Heart left ventricle (tissue), 16 donors: ENCODE measurements at regions not wholly inside any gene's neighbourhood (a gene's known extent, or its start where the extent isn't known, plus 50 kb on each side); places are given as distances from the start of the nearest gene placed in this dataset.

Experiments
- ATAC-seq, 4 donors: fragments of 200-7000 bp; cut with Tn5 transposase; one replicate each; pipeline ENCODE4 v1.9.1; 2020 to 2022; ENCODE audit warnings: moderate library complexity in 4 of 4, mild to moderate bottlenecking in 3 of 4, moderate number of reproducible peaks in 1 of 4
- DNase-seq, 5 donors: peaks; one replicate each; pipeline ENCODE4 v3.0.0-alpha.2; 2020
- H3K27ac ChIP-seq, 12 donors: fragments of 200-600 bp; sonication (generic) in 4 of 12; one replicate each; pipeline versions ENCODE4 v1.5.0 to v1.8.0; 2016 to 2022; ENCODE audit warnings: mild to moderate bottlenecking in 2 of 12
- H3K27me3 ChIP-seq, 9 donors: fragments of 200-600 bp; sonication (generic) in 2 of 9; one replicate each; pipeline versions ENCODE4 v1.5.1 to v1.8.0; 2016 to 2022; ENCODE audit warnings: mild to moderate bottlenecking in 3 of 9
- H3K36me3 ChIP-seq, 9 donors: fragments of 200-600 bp; sonication (generic) in 2 of 9; one replicate each; pipeline versions ENCODE4 v1.5.0 to v1.8.0; 2018 to 2022; ENCODE audit warnings: mild to moderate bottlenecking in 2 of 9
- H3K4me1 ChIP-seq, 12 donors: fragments of 200-600 bp; sonication (generic) in 4 of 12; one replicate each; pipeline versions ENCODE4 v1.5.0 to v1.8.0; 2016 to 2022; ENCODE audit warnings: mild to moderate bottlenecking in 3 of 12
- H3K4me3 ChIP-seq, 12 donors: fragments of 200-600 bp; sonication (generic) in 4 of 12; one replicate each; pipeline versions ENCODE4 v1.5.0 to v1.8.0; 2017 to 2022; ENCODE audit warnings: mild to moderate bottlenecking in 9 of 12, moderate library complexity in 4 of 12
- H3K9me3 ChIP-seq, 12 donors: fragments of 200-600 bp; sonication (generic) in 4 of 12; one replicate each; pipeline versions ENCODE4 v1.5.0 to v1.8.0; 2016 to 2022; ENCODE audit warnings: mild to moderate bottlenecking in 1 of 12
- POLR2A ChIP-seq, 2 donors: fragments of 450-650 bp; IDR thresholded peaks; one replicate each; pipeline ENCODE4 v1.6.1; 2017; ENCODE audit warnings: antibody characterized with exemption in 2 of 2, mild to moderate bottlenecking in 2 of 2, moderate library complexity in 2 of 2
- WGBS, 4 donors: extraction: QIAGEN DNeasy Blood & Tissue Kit in 2 of 4; methylation state at CpG; one replicate each; pipeline versions ENCODE4 v1.1.5 to v1.1.7; 2013 to 2018; 5-methylcytosine and 5-hydroxymethylcytosine counted together
- intact Hi-C, 10 donors: fragments of 100-400 bp; cut with DNase I; formaldehyde crosslinking; loops; one replicate each; pipeline versions ENCODE4 v1.11.1 to v1.14.2; 2022
- TF ChIP-seq, protein P1 (sequence below), 12 donors: fragments of 200-600 bp; sonication (generic) in 4 of 12; IDR thresholded peaks; one replicate each; pipeline versions ENCODE4 v1.5.0 to v1.8.0; 2018 to 2022; ENCODE audit warnings: antibody characterized with exemption in 12 of 12, mild to moderate bottlenecking in 5 of 12
- donor health status: ischemic (EF 13 %, LVEDD 7.1; RV severe dilation, severe dysfunction).
- donor health status: healthy with polysubstance abuse.
- donor health status: DM: no; HTN: yes; CAD: no.
- donor health status: DM: no; HTN: no; CAD: no.
- donor health status: ischemic (EF 25% LVEDD 6.9; RV normal size, moderate dysfunction).
- donor health status: ischemic (EF 25% LVEDD 5.7; RV mildly dilated, moderate dysfunction).
- donor health status: healthy.
- donor health status: DM: yes; HTN: yes; CAD: no.
- donor health status: ischemic (EF 35%, LVEDD 5.7; RV mildly dilated, moderate dysfunction).
- donor health status: nonischemic (EF 11% LVEDD 7.7; RV severe dilation, severe dysfunction).
- donor health status: DM: yes; HTN: yes; CAD: no.
- donor health status: PGD.
- donor health status: ischemic (EF 29% LVEDD 5.4; RV normal size, mild dysfunction).
- donor health status: nonischemic (EF 23%, LVEDD 6.1; RV moderate dilation, normal function).

- no peak for TF ChIP-seq POLR2A (IDR thresholded peaks at IDR 0.05)
- TF ChIP-seq, protein P1, sequence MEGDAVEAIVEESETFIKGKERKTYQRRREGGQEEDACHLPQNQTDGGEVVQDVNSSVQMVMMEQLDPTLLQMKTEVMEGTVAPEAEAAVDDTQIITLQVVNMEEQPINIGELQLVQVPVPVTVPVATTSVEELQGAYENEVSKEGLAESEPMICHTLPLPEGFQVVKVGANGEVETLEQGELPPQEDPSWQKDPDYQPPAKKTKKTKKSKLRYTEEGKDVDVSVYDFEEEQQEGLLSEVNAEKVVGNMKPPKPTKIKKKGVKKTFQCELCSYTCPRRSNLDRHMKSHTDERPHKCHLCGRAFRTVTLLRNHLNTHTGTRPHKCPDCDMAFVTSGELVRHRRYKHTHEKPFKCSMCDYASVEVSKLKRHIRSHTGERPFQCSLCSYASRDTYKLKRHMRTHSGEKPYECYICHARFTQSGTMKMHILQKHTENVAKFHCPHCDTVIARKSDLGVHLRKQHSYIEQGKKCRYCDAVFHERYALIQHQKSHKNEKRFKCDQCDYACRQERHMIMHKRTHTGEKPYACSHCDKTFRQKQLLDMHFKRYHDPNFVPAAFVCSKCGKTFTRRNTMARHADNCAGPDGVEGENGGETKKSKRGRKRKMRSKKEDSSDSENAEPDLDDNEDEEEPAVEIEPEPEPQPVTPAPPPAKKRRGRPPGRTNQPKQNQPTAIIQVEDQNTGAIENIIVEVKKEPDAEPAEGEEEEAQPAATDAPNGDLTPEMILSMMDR (IDR thresholded peaks at IDR 0.05): no peak
- H3K4me3 ChIP-seq: no peak overlapping the region
- DNase-seq (no peak), ATAC-seq (no peak)
- no peaks in the 10 kb centered on the region for H3K27me3 ChIP-seq
- H3K4me1 ChIP-seq: no peaks in the 10 kb centered on the region
- no peaks in the 10 kb centered on the region for H3K36me3 ChIP-seq
- 67 to 76% (median 72%) methylated on average over 2 of the region's 2 CpGs for WGBS, 4 donors
- intact Hi-C loops: no loop called here
- H3K9me3 ChIP-seq: peaks cover 0 to 11% (median 0%) of the 10 kb centered on the region in 12 donors
- H3K27ac ChIP-seq: no peak overlapping the region
Observed at GRCh38 chr1:96882096-96882495, 160.5 kb downstream of the PTBP2 start.

- peaks cover 0 to 20% (median 8%) of the 10 kb centered on the region in 12 donors for H3K9me3 ChIP-seq
- no peak for TF ChIP-seq POLR2A (IDR thresholded peaks at IDR 0.05)
- TF ChIP-seq, protein P1 (IDR thresholded peaks at IDR 0.05): no peak
- H3K36me3 ChIP-seq: no peaks in the 10 kb centered on the region
- 72 to 76% (median 75%) methylated on average over 4 of the region's 4 CpGs for WGBS, 4 donors
- no peaks in the 10 kb centered on the region for H3K4me1 ChIP-seq
- H3K27ac ChIP-seq: no peak overlapping the region
- no peak overlapping the region for H3K4me3 ChIP-seq
- no peaks in the 10 kb centered on the region for H3K27me3 ChIP-seq
- DNase-seq (no peak), ATAC-seq (no peak)
- intact Hi-C loops: no loop called here
Observed at GRCh38 chr1:96886474-96886873, 164.9 kb downstream of the PTBP2 start.

GRCh38 chr1:96887501-96887900 lies 165.9 kb downstream of the PTBP2 start:
- no peak for TF ChIP-seq POLR2A (IDR thresholded peaks at IDR 0.05)
- TF ChIP-seq, protein P1 (IDR thresholded peaks at IDR 0.05): no peak
- peaks cover 0 to 20% (median 8%) of the 10 kb centered on the region in 12 donors for H3K9me3 ChIP-seq
- H3K4me3 ChIP-seq: no peak overlapping the region
- ATAC-seq (no peak), DNase-seq (no peak)
- no peak overlapping the region for H3K27ac ChIP-seq
- H3K4me1 ChIP-seq: no peaks in the 10 kb centered on the region
- H3K27me3 ChIP-seq: no peaks in the 10 kb centered on the region
- H3K36me3 ChIP-seq: no peaks in the 10 kb centered on the region
- 75 to 84% (median 82%) methylated on average over 1 of the region's 1 CpG for WGBS, 4 donors
- intact Hi-C loops: no loop called here

DNA sequence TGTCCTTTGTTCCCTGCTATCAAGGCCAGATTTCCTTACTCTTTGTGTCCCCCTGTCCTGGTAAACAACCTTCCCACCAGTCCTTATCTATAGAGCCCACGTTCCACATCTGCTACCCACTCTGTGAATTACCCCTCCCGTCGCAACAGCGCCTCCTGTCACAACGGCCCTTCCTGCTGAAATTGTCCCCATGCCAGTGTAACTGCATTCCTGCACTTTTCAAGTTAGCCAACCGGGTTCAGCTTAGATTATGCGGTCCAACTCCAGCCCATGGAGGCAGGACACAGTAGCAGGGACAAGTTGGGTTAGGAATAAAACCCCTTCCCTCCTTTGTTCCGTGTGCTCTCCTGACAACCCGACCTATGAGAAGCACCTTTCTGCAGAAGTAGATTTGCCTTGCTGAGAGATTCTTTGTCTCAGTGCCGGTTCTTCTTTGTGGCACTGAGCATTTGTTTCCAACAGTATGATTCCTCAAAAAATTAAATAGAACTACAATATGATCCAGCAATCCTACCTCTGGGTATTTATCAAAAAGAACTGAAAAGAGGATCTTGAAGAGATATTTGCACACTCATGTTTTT lies 180.3 kb downstream of the PTBP2 start:
- H3K27ac ChIP-seq: no peak overlapping the region
- ATAC-seq (no peak), DNase-seq (no peak)
- H3K9me3 ChIP-seq: peaks cover 0 to 33% (median 14%) of the 10 kb centered on the region in 12 donors
- no peaks in the 10 kb centered on the region for H3K4me1 ChIP-seq
- no peak for TF ChIP-seq POLR2A (IDR thresholded peaks at IDR 0.05)
- TF ChIP-seq, protein P1 (IDR thresholded peaks at IDR 0.05): no peak
- intact Hi-C loops: no loop called here
- H3K4me3 ChIP-seq: no peak overlapping the region
- WGBS, 4 donors: 81 to 88% (median 87%) methylated on average over 10 of the region's 10 CpGs
- no peaks in the 10 kb centered on the region for H3K36me3 ChIP-seq
- H3K27me3 ChIP-seq: no peaks in the 10 kb centered on the region
